DMS53 (cell line): ENCODE measurements at regions not wholly inside any gene's neighbourhood (a gene's known extent, or its start where the extent isn't known, plus 50 kb on each side); places are given as distances from the start of the nearest gene placed in this dataset.

Experiments used
- DNase-seq: peaks from one replicate; lab custom pipeline; 2025; lab: John Stamatoyannopoulos, UW

- peak; percentile 6 for DNase-seq
Measured at GRCh38 chr10:29163746-29164145, 125.1 kb upstream of the LYZL1 start.

GRCh38 chr10:29166713-29167112 is 122.2 kb upstream of the LYZL1 start:
- DNase-seq, result no peak

GRCh38 chr10:29169021-29169420 is 119.8 kb upstream of the LYZL1 start:
- DNase-seq, result no peak

GRCh38 chr10:29171717-29172116 is 117.2 kb upstream of the LYZL1 start:
- no peak for DNase-seq

GRCh38 chr10:29174389-29174788 is 114.5 kb upstream of the LYZL1 start:
- DNase-seq, result no peak

- no peak for DNase-seq
Measured at GRCh38 chr10:29176845-29177832, 111.7 kb upstream of the LYZL1 start.

- DNase-seq, result no peak
Measured at GRCh38 chr10:29181936-29182335, 106.9 kb upstream of the LYZL1 start.

GRCh38 chr10:29183301-29183945 is 105.4 kb upstream of the LYZL1 start:
- DNase-seq, result no peak

- DNase-seq, result no peak
Measured at GRCh38 chr10:29184205-29185000, 104.5 kb upstream of the LYZL1 start.

GRCh38 chr10:29185050-29185449 is 103.8 kb upstream of the LYZL1 start:
- no peak for DNase-seq

GRCh38 chr10:29186221-29186620 is 102.6 kb upstream of the LYZL1 start:
- DNase-seq, result no peak

GRCh38 chr10:29189256-29189655 is 99.6 kb upstream of the LYZL1 start:
- DNase-seq, result no peak

- DNase-seq, result no peak
Measured at GRCh38 chr10:29191674-29192073, 97.2 kb upstream of the LYZL1 start.

GRCh38 chr10:29199339-29199738 is 89.5 kb upstream of the LYZL1 start:
- DNase-seq, result no peak

GRCh38 chr10:29199941-29200679 is 88.8 kb upstream of the LYZL1 start:
- no peak for DNase-seq

- no peak for DNase-seq
Measured at GRCh38 chr10:29202386-29202940, 86.4 kb upstream of the LYZL1 start.

- no peak for DNase-seq
Measured at GRCh38 chr10:29203432-29203831, 85.4 kb upstream of the LYZL1 start.

GRCh38 chr10:29204070-29204800 is 84.6 kb upstream of the LYZL1 start:
- DNase-seq, result no peak

GRCh38 chr10:29205787-29206186 is 83.1 kb upstream of the LYZL1 start:
- no peak for DNase-seq

- DNase-seq, result no peak
Measured at GRCh38 chr10:29208845-29209244, 80.0 kb upstream of the LYZL1 start.

GRCh38 chr10:29209830-29210229 is 79.0 kb upstream of the LYZL1 start:
- DNase-seq, result no peak
